IMR-90 (cell line): ENCODE measurements at regions not wholly inside any gene's neighbourhood (a gene's known extent, or its start where the extent isn't known, plus 50 kb on each side); places are given as distances from the start of the nearest gene placed in this dataset.

Experiments
- ATAC-seq: fragments of 200-7000 bp; cut with Tn5 transposase; 2 replicates; pipeline ENCODE4 v1.9.1; 2020; ENCODE audit warnings: low read depth, mild to moderate bottlenecking, moderate library complexity
- BruUV-seq: library from RNA; stranded (reverse); fragments of 400-500 nt; replicated peaks from 2 replicates; lab custom pipeline; 2021; lab: Mats Ljungman, UMichigan
- CTCF ChIA-PET: fragments of 300-600 bp; formaldehyde crosslinking; extraction: SDS; loops from one replicate; lab custom pipeline; 2021; ENCODE audit warnings: antibody characterized with exemption; lab: Yijun Ruan, JAX
- POLR2A ChIA-PET: fragments of 300-600 bp; sonication (Branson Sonifier 250); formaldehyde crosslinking; loops from one replicate; lab custom pipeline; 2022; ENCODE audit warnings: antibody characterized with exemption; ENCODE audit not compliant: unreplicated experiment; lab: Charles Lee
- DNase-seq: peaks from one replicate; pipeline ENCODE4 v3.0.0; 2013
- H2AFZ ChIP-seq: replicated peaks from 2 replicates; pipeline ENCODE3; 2013; ENCODE audit warnings: low read length, mild to moderate bottlenecking; ENCODE audit not compliant: poor library complexity
- H2AK5ac ChIP-seq: 2 replicates; pipeline ENCODE4 v1.6.1; 2013; ENCODE audit warnings: low read depth, low read length, inconsistent platforms
- H2AK9ac ChIP-seq: replicated peaks from 2 replicates; pipeline ENCODE3; 2013; ENCODE audit warnings: mild to moderate bottlenecking, low read depth, low read length, moderate library complexity; ENCODE audit not compliant: poor library complexity
- H2BK120ac ChIP-seq: 2 replicates; pipeline ENCODE4 v1.6.1; 2013; ENCODE audit warnings: low read depth, low read length, inconsistent platforms
- H2BK15ac ChIP-seq: 3 replicates; pipeline ENCODE4 v1.6.1; 2013; ENCODE audit warnings: low read depth, low read length, inconsistent platforms
- H2BK20ac ChIP-seq: 2 replicates; pipeline ENCODE4 v1.6.1; 2013; ENCODE audit warnings: low read depth, mild to moderate bottlenecking, inconsistent platforms, low read length, moderate library complexity
- H2BK5ac ChIP-seq: 2 replicates; pipeline ENCODE4 v1.6.1; 2013; ENCODE audit warnings: mild to moderate bottlenecking, low read depth, low read length, inconsistent platforms; ENCODE audit not compliant: poor library complexity, severe bottlenecking
- H3K14ac ChIP-seq: replicated peaks from 2 replicates; pipeline ENCODE4 v1.6.1; 2013; ENCODE audit warnings: low read depth, low read length, inconsistent platforms
- H3K18ac ChIP-seq: 2 replicates; pipeline ENCODE4 v1.6.1; 2013; ENCODE audit warnings: low read depth, low read length, control low read depth
- H3K23ac ChIP-seq: 2 replicates; pipeline ENCODE4 v1.6.1; 2013; ENCODE audit warnings: low read depth, low read length, inconsistent platforms
- H3K27ac ChIP-seq: 2 replicates; pipeline ENCODE4 v1.5.1; 2013; ENCODE audit warnings: mild to moderate bottlenecking, control low read depth, low read length; ENCODE audit not compliant: insufficient read depth
- H3K27me3 ChIP-seq: 2 replicates; pipeline ENCODE4 v1.6.1; 2013; ENCODE audit warnings: low read length; ENCODE audit not compliant: control insufficient read depth, insufficient read depth
- H3K36me3 ChIP-seq: 2 replicates; pipeline ENCODE4 v1.6.1; 2013; ENCODE audit warnings: low read length, mixed read lengths; ENCODE audit not compliant: control insufficient read depth, insufficient read depth
- H3K4ac ChIP-seq: 2 replicates; pipeline ENCODE4 v1.6.1; 2013; ENCODE audit warnings: low read depth, low read length, inconsistent platforms
- H3K4me1 ChIP-seq: 2 replicates; pipeline ENCODE4 v1.6.1; 2013; ENCODE audit warnings: low read length, mixed read lengths; ENCODE audit not compliant: control insufficient read depth, insufficient read depth
- H3K4me2 ChIP-seq: 2 replicates; pipeline ENCODE4 v1.6.1; 2013; ENCODE audit warnings: low read depth, mild to moderate bottlenecking, control low read depth, low read length, moderate library complexity
- H3K4me3 ChIP-seq: 2 replicates; pipeline ENCODE4 v1.5.1; 2013; ENCODE audit warnings: low read depth, mild to moderate bottlenecking, control low read depth, low read length, moderate library complexity; ENCODE audit not compliant: insufficient read depth
- H3K56ac ChIP-seq: 2 replicates; pipeline ENCODE4 v1.6.1; 2013; ENCODE audit warnings: low read length, inconsistent platforms; ENCODE audit not compliant: insufficient read depth; ENCODE audit errors: extremely low read depth
- H3K79me1 ChIP-seq, 2 experiments: 2 replicates each; pipeline ENCODE4 v1.6.1; 2013; ENCODE audit warnings: low read length in 2 of 2, inconsistent platforms in 1 of 2, low read depth in 1 of 2
- H3K9ac ChIP-seq: 2 replicates; pipeline ENCODE4 v1.6.1; 2013; ENCODE audit warnings: low read depth, low read length, control low read depth
- H3K9me1 ChIP-seq: 2 replicates; pipeline ENCODE4 v1.6.1; 2013; ENCODE audit warnings: low read length, inconsistent platforms; ENCODE audit not compliant: insufficient read depth
- H3K9me3 ChIP-seq: 2 replicates; pipeline ENCODE4 v1.6.1; 2013; ENCODE audit warnings: low read length; ENCODE audit not compliant: control insufficient read depth, insufficient read depth
- H4K20me1 ChIP-seq: 2 replicates; pipeline ENCODE4 v1.6.1; 2013; ENCODE audit warnings: low read length, inconsistent platforms; ENCODE audit not compliant: insufficient read depth
- H4K5ac ChIP-seq: 2 replicates; pipeline ENCODE4 v1.6.1; 2013; ENCODE audit warnings: mild to moderate bottlenecking, low read depth, low read length, control low read depth
- H4K8ac ChIP-seq, 2 experiments: 2 replicates each; pipeline ENCODE4 v1.6.1; 2013; ENCODE audit warnings: low read depth in 2 of 2, low read length in 2 of 2, control low read depth in 1 of 2, inconsistent platforms in 1 of 2
- H4K91ac ChIP-seq: 2 replicates; pipeline ENCODE4 v1.6.1; 2013; ENCODE audit warnings: low read depth, low read length, inconsistent platforms; ENCODE audit not compliant: insufficient read depth
- CEBPB ChIP-seq: IDR thresholded peaks from 2 replicates; pipeline ENCODE4 v1.6.1; 2012; ENCODE audit warnings: low read depth, low read length, improper control_type of control experiment
- CHD1 ChIP-seq: IDR thresholded peaks from 2 replicates; pipeline ENCODE4 v1.6.1; 2012; ENCODE audit warnings: low read depth, low read length, improper control_type of control experiment
- FOS ChIP-seq: fragments of 150-350 bp; IDR thresholded peaks from 2 replicates; pipeline ENCODE4 v1.6.1; 2016; ENCODE audit warnings: low read depth, low read length
- MAFK ChIP-seq: IDR thresholded peaks from 2 replicates; pipeline ENCODE4 v1.6.1; 2012; ENCODE audit warnings: low read depth, low read length, improper control_type of control experiment
- MAZ ChIP-seq: IDR thresholded peaks from 2 replicates; pipeline ENCODE4 v1.6.1; 2012; ENCODE audit warnings: low read depth, mild to moderate bottlenecking, low read length, improper control_type of control experiment, moderate library complexity, borderline replicate concordance
- MXI1 ChIP-seq: IDR thresholded peaks from 2 replicates; pipeline ENCODE4 v1.6.1; 2012; ENCODE audit warnings: low read depth, mild to moderate bottlenecking, low read length, moderate library complexity, borderline replicate concordance
- NFE2L2 ChIP-seq: fragments of 150-350 bp; IDR thresholded peaks from 2 replicates; pipeline ENCODE4 v1.6.1; 2016; ENCODE audit warnings: low read depth, mild to moderate bottlenecking, low read length
- POLR2A ChIP-seq: IDR thresholded peaks from 2 replicates; pipeline ENCODE4 v1.6.1; 2012; ENCODE audit warnings: mild to moderate bottlenecking, low read depth, low read length
- RAD21 ChIP-seq: IDR thresholded peaks from 2 replicates; pipeline ENCODE4 v1.6.1; 2012; ENCODE audit warnings: low read length, improper control_type of control experiment
- RCOR1 ChIP-seq: IDR thresholded peaks from 2 replicates; pipeline ENCODE4 v1.6.1; 2012; ENCODE audit warnings: mild to moderate bottlenecking, low read length, improper control_type of control experiment; ENCODE audit not compliant: insufficient replicate concordance
- RFX5 ChIP-seq: IDR thresholded peaks from 2 replicates; pipeline ENCODE4 v1.8.0; 2012; ENCODE audit warnings: low read depth, mild to moderate bottlenecking, low read length, moderate library complexity
- WGBS, 2 experiments: methylation state at CpG; one replicate each; pipeline versions ENCODE4 v1.1.5 to v1.1.7; 2013; ENCODE audit warnings: missing lambda C conversion rate in 2 of 2; ENCODE audit not compliant: insufficient read length in 1 of 2; ENCODE audit errors: extremely low coverage in 2 of 2; 5-methylcytosine and 5-hydroxymethylcytosine counted together
- dilution Hi-C: fragments of 300-500 bp; cut with HindIII; formaldehyde crosslinking; loops from one replicate; pipeline ENCODE4 v1.14.3; 2018; ENCODE audit warnings: low sequenced_read_pairs; ENCODE audit not compliant: unreplicated experiment
- in situ Hi-C: fragments of 300-500 bp; cut with MboI; formaldehyde crosslinking; loops from 3 replicates; pipeline ENCODE4 v1.14.3; 2019; ENCODE audit warnings: low sequenced_read_pairs, inconsistent platforms, mixed read lengths
- intact Hi-C: fragments of 100-400 bp; cut with micrococcal nuclease; formaldehyde crosslinking; loops from 2 replicates; pipeline ENCODE4 v1.10.0; 2022
- TF ChIP-seq, protein P1 (sequence below): conservative IDR thresholded peaks from 2 replicates; pipeline ENCODE4 v1.5.1; 2012; ENCODE audit warnings: mild to moderate bottlenecking, low read depth, low read length, improper control_type of control experiment
- TF ChIP-seq, protein P2 (sequence below): fragments of 150-350 bp; IDR thresholded peaks from 2 replicates; pipeline ENCODE4 v1.6.1; 2016; ENCODE audit warnings: low read depth, mild to moderate bottlenecking, low read length, moderate library complexity, borderline replicate concordance
- TF ChIP-seq, protein P3 (sequence below): fragments of 150-350 bp; IDR thresholded peaks from 2 replicates; pipeline ENCODE4 v1.6.1; 2017; ENCODE audit warnings: mild to moderate bottlenecking, antibody characterized with exemption, low read length, low read depth

GRCh38 chr21:25826652-25827051 lies 91.9 kb downstream of the GABPA start:
- Histone ChIP-seq H3K9me3 (no peaks in the 10 kb centered on the region), H3K4me3 (no peak overlapping the region), H3K4ac (no peak overlapping the region), H3K56ac (no peak overlapping the region), H2BK5ac (no peak overlapping the region), H4K8ac (no peak overlapping the region), H3K27ac (no peak overlapping the region), H4K91ac (no peak overlapping the region), H3K27me3 (no peaks in the 10 kb centered on the region; the same call in 1 of the 2 replicates), H4K5ac (no peak overlapping the region), H4K20me1 (no peaks in the 10 kb centered on the region), H2BK120ac (no peak overlapping the region), H2AK5ac (no peak overlapping the region), H3K9ac (no peak overlapping the region), H3K79me1 (no peaks in the 10 kb centered on the region), H2BK20ac (no peak overlapping the region), H2BK15ac (no peak overlapping the region), H2AK9ac (no peak overlapping the region), H3K9me1 (no peaks in the 10 kb centered on the region), H3K23ac (no peak overlapping the region), H3K36me3 (no peaks in the 10 kb centered on the region), H3K4me1 (no peaks in the 10 kb centered on the region), H2AFZ (no peak overlapping the region), H3K14ac (no peak overlapping the region), H3K4me2 (no peak overlapping the region), H3K18ac (no peak overlapping the region)
- ChIA-PET CTCF (interaction anchor here (0.6 kb wide), 2 partner anchors 67 to 101 kb away, joined by 3 to 10 read pairs; no protein-coding TSS in a partner anchor), POLR2A (no interaction called here)
- TF ChIP-seq RCOR1 (no peak), FOS (no peak), MAFK (no peak), MAZ (no peak), CEBPB (no peak), MXI1 (no peak), NFE2L2 (no peak), RFX5 (no peak), RAD21 (no peak), CHD1 (no peak), POLR2A (no peak)
- TF ChIP-seq, protein P1, sequence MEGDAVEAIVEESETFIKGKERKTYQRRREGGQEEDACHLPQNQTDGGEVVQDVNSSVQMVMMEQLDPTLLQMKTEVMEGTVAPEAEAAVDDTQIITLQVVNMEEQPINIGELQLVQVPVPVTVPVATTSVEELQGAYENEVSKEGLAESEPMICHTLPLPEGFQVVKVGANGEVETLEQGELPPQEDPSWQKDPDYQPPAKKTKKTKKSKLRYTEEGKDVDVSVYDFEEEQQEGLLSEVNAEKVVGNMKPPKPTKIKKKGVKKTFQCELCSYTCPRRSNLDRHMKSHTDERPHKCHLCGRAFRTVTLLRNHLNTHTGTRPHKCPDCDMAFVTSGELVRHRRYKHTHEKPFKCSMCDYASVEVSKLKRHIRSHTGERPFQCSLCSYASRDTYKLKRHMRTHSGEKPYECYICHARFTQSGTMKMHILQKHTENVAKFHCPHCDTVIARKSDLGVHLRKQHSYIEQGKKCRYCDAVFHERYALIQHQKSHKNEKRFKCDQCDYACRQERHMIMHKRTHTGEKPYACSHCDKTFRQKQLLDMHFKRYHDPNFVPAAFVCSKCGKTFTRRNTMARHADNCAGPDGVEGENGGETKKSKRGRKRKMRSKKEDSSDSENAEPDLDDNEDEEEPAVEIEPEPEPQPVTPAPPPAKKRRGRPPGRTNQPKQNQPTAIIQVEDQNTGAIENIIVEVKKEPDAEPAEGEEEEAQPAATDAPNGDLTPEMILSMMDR, result no peak
- TF ChIP-seq, protein P2, sequence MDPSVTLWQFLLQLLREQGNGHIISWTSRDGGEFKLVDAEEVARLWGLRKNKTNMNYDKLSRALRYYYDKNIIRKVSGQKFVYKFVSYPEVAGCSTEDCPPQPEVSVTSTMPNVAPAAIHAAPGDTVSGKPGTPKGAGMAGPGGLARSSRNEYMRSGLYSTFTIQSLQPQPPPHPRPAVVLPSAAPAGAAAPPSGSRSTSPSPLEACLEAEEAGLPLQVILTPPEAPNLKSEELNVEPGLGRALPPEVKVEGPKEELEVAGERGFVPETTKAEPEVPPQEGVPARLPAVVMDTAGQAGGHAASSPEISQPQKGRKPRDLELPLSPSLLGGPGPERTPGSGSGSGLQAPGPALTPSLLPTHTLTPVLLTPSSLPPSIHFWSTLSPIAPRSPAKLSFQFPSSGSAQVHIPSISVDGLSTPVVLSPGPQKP, result no peak
- TF ChIP-seq, protein P3, sequence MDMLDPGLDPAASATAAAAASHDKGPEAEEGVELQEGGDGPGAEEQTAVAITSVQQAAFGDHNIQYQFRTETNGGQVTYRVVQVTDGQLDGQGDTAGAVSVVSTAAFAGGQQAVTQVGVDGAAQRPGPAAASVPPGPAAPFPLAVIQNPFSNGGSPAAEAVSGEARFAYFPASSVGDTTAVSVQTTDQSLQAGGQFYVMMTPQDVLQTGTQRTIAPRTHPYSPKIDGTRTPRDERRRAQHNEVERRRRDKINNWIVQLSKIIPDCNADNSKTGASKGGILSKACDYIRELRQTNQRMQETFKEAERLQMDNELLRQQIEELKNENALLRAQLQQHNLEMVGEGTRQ, result no peak
- in situ Hi-C loops, result no loop called here
- intact Hi-C loops, result no loop called here
- DNase-seq, result no peak
- no peak for ATAC-seq
- no CpG with 5 or more reads among the region's 1 CpG for WGBS, 2 experiments
- dilution Hi-C loops, result no loop called here
- BruUV-seq, result no TSS peak
